K562 (cell line): ENCODE measurements at regions not wholly inside any gene's neighbourhood (a gene's known extent, or its start where the extent isn't known, plus 50 kb on each side); places are given as distances from the start of the nearest gene placed in this dataset.

Experiments
- ERF ChIP-seq: fragments of 450-650 bp; formaldehyde crosslinking; IDR thresholded peaks from 2 replicates; pipeline ENCODE4 v1.4.0; 2020; ENCODE audit warnings: mild to moderate bottlenecking, mixed read lengths
- HMBOX1 ChIP-seq: sonication (generic); IDR thresholded peaks from 2 replicates; pipeline ENCODE4 v1.6.1; 2016
- TRIM28 ChIP-seq: fragments of 450-650 bp; IDR thresholded peaks from 2 replicates; pipeline ENCODE4 v1.6.1; 2017

GRCh38 chr2:208549546-208550158 lies 143.1 kb downstream of the PTH2R start:
- TF ChIP-seq ERF (no peak), TRIM28 (no peak), HMBOX1 (no peak)
